GM21367 (cell line): ENCODE measurements at regions not wholly inside any gene's neighbourhood (a gene's known extent, or its start where the extent isn't known, plus 50 kb on each side); places are given as distances from the start of the nearest gene placed in this dataset.
"Not testable (repeated sequence)": the region's sequence is repeated elsewhere in the genome, so short reads cannot be mapped to it uniquely, and the experiment has no call there.

ENCODE experiments used
- ATAC-seq: cut with Tn5 transposase; IDR thresholded peaks from one replicate; pipeline ENCODE4 v1.9.1; 2021; ENCODE audit not compliant: unreplicated experiment

DNA sequence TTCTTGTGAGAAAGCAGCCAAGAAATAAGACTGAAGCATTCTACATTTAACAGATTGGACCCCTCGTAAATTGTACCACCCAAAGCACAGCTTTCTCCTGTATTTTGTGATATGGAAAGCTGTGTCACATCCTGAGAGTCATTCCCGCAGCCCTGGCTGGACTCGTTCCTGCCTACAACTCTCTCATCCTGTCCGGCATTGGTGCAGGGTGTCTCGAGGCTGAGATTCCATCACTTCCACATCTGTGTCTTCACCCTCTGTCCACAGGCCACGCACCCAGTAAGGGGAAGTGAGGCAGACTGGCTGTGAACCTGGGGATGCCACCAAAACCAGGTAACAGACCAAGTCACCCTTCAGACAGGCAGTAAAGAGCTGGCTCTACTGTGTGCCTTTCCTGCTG lies 146.2 kb upstream of the KLF6 start:
- no peak for ATAC-seq

DNA sequence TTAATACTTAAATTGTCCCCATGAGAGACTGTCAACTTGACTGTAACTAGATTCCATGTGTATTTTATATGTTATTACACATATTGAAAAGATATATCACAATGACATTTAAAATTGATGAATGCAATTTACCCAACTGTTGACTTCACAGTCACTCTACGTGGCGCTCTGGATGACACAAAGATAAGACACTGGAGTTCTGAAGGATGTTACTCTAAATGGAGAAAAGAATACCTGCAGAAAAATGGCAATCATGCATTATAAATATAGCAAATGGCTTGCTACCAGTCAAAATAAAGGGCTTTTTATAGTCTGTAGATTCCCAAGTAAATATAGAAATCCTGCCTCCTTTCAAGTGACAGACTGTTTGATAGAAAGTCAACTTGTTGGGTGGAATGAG lies 143.6 kb upstream of the KLF6 start:
- ATAC-seq: no peak

DNA sequence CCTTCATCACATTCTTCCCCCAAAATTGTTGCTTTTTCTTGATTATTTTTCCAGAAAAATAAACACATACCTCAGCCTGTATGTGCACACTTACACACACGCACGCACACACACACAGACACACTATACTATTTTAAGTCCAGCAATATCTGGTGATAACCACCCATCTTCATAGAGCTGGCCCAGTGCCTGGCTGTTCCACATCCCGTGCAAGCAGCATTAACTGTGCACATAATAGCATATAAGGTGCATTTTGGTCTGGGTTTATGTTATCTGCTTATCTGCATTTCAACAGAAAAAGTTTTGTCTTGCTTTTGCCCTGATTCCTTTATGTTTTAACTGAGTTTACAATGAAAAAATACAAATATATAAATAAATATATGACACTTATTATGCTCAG lies 143.1 kb upstream of the KLF6 start:
- ATAC-seq: no peak

DNA sequence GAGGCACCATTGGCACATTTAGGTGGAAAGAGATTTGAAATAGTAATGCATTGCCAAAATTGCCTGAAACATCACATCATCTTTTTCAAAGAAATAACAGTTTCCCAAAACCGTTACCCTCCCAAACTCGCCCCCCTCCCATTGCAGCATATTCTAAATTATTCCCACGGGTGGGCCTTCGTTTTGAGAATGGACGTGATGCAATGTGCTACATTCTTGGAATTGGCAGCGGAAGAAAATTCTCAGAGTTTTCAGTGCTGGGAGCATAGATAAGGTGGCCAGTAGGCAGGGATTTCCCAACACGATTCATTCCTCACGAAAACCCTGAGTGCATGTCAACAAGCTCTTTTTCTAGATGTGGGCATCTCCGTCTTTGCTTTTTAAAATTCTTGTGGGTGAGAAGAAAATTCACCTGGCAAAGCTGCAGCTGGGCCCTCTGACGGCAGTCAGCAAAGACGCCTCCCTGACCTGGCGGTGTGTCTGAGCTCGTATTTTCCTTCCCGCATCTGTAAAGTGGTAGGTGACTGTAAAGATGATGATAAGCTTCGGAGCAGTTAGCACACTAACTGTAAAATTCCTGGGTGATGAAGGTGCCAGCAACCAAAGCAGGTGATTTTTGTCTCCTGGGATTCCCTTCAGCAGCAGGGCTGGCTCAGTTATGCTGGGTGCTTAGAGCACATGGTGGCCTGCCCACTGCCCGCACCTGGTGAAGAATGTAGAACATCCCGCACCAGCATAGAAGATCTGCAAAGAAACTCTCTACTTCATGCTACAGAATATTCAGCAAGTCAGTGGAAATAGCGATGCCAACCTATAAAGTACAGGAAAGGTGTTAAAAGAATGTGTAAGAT lies 141.9 kb upstream of the KLF6 start:
- no peak for ATAC-seq

DNA sequence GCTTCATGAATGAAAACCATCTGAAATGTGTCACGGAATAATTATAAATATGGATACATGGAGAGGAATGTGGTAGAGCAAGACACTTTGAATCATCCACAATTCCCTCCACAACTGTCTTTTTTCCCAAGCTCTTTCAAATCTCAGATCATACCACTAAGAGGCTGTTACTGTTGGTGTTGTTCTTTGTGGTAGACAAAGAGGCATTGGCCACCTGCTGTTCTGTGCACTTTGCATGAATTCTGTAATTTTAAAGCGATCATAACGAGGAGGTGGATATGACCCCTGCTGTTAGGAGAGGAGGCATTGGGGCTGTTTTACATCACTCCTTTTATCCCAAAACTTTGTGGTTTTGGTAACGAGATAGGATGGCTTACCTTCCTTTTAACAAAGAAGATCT lies 141.2 kb upstream of the KLF6 start:
- no peak for ATAC-seq

DNA sequence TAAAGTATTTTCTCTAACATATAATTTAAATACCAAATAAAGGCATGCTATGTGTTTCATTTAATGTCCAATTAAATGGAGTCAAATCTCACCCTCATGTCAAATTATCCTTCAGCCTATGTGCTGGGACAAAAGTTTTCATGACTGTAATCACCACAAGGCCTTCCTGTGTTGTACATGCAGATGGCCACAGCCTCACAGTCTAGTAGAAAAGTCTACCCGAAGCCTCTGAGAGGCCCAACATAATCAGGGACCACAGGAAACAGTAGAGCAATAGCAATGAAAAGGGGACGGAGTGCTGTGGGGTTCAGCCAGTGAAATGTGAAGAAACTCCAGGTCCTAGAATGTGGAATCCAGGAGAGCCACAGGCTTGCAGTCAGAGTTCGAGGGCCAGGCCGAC lies 140.2 kb upstream of the KLF6 start:
- no peak for ATAC-seq

DNA sequence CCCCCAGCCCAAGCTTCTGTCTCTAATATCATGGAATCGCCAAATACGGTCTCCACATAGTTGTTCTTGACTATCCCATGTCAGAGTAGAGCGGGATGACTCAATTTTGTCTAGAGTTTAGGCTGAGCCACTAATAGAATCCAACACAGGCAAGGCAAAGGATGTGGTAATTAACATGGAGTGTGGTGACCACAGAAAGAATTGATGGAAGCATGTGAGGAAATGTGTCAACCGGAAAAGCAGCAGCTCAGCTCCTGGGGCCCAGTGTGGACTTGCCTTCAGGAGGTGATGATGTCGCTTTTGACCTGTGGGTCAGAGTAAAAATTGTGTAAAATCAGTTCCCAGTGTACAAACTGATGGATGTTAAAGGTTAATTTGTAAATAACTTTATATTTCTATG lies 139.3 kb upstream of the KLF6 start:
- ATAC-seq: no peak

DNA sequence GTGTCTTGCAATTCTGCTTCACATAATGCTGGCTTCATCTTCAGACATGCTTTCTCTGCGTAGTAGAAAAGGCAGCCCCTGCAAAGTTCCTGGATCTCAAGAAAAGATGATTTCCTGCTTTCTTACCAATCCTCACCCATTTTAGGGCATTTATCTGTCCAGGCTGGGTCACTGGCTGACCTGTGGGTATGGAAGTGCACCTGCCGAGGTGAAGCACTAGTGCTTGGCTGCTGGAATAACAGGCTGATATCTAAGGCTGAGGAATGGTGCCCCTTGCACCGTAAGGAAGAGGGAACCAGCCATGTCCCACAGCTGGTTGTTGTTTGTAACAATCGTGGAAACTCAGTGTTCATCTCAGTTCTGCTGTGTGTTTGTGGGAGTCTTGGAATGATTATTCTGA lies 138.0 kb upstream of the KLF6 start:
- ATAC-seq: no peak

DNA sequence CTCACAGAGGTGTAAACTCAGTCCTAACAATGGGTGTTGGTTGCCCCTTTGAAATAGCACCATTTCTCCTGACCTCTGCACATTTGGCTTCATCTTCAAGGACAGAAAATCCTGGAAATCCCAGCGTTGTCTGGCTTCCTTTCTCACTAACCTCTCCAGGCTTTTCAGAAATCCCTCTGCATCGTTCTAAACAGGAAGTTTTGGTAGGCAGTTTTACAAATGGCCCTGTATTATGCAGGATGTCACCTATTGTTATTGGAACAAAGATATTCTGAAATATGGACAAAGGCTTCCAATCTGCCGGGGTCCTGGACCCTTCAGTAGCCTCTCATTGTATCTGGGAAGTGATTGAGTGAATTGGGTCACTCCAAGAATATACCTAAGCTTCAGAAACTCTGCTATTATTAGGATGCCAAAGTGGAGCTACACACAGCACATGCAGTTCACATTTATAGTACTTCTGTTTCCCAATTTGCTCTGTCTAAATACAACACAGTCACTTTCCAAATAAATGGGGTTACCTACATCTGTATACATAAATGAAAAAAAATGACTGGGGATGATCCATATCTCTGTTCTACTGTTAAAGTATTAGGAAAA lies 134.8 kb upstream of the KLF6 start:
- no peak for ATAC-seq

DNA sequence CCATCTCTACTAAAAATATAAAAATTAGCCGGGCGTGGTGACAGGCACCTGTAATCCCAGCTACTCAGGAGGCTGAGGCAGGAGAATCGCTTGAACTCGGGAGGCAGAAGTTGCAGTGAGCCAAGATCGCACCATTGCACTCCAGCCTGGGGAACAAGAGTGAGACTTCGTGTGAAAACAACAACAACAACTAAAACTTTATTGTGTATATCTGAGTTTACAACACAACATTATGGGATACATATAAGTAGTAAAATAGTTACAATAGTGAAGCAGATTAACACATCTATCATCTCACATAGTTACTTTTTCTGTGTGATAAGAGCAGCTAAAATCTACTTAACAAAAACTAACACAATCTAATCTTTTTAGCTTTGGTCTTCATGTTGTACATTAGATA lies 132.4 kb upstream of the KLF6 start:
- not testable (repeated sequence) for ATAC-seq

DNA sequence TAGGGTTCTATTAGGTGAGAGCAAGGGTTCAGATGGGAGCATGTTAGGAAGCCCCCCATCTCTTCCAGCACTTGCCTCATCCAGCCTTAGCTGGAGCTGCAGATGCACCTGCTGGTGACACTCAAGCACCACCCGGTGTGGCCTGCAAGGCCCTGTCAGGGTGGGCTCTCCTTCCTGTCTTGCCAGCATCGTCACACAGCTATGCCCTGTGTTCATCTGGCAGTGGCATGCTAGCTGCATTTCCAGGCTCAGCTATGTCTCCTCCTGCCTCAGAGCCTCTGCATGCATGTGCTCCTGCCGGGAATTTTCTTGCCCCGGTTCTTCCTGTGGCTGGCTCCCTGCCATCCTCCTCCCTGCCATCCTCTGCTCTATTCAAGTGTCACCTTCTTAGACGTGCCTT lies 129.7 kb upstream of the KLF6 start:
- no peak for ATAC-seq

DNA sequence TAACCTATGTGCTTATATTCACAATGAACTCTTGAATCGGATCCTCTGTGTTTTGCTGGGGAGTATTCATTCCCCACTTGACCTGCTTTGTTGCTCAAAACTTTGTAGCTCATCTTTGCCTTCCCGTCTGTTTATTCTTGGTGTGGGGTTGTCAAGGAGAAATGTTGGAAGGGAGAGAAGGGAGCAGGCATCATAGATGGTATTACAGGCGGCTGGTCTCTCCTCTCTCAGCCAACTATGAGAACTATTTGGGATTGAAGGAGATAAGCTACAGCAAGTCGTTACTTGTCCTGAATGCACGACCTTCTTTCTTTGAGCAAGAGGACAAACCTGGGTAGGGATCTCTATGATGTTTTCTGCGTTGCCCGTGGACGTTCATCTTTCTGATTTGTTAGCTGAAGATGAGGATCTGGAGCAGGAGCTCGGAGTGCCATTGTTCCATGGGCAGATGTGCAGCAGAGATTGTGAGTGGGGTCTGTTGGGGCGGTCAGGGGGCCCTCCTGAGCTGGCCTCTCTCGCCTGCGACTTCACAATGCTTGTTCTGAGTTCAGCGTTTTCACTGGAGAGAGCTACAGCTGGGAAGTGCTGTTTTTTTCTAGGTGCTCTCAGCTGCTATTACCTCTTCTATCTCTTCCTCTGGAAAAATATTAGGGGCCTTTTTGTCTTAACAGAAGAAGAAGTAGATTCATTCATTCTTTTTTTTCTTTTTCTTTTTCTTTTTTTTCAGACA lies 126.9 kb upstream of the KLF6 start:
- no peak for ATAC-seq

DNA sequence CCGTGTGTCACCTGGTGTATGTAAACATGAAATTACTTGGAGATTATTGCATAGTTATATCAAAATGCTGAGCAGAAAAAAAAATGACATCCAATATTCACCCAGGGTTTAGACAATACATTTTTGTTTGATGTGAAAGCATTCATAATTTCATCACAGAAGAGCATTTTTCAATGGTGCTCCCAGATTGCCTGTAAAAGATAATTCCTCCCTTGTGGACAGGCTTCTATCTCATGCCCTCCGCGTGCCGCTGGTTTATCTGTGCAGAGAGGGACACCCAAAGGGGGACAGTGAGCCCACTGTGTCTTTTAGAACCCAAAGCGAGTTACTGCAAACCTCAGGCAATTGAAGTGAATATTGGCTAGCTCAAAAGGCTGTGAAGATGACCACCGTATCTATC lies 126.2 kb upstream of the KLF6 start:
- no peak for ATAC-seq

DNA sequence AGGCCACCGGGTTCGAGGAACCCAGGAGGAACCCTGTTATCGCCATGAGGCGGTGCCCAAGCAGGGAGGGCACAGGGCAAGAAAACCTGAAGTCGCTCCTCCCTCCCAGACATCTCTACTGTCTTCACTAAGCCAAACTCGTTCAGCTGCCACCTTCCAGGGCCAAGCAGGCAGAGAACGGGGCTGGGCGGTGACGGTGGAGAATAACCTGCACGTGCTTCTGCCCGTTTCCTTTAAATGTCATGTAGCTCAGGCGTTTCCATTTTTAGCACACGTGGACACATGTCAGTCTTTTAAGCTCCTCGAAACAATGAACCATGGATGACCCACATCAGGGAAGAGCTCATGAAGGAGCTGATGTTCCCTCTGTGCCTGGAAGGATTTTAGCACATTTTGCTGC lies 124.3 kb upstream of the KLF6 start:
- no peak for ATAC-seq

DNA sequence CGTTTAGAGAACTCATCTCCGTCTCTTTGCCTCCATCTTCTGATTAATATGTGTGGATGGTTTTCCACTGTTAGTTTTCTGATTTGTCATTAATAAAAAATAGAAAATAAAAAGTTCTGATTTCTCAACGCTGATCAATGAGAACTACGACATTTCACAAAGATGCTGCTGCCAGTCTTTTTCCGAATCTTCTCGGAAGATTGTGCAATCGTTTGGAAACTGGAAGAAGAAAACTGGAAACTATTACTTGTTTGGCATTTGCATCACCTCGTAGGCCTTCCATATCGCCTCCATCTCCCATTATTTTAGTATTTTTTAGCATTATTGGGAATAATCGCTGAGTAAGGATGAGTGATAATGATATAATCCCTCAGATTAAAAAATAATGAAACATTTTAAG lies 123.2 kb upstream of the KLF6 start:
- ATAC-seq: no peak

DNA sequence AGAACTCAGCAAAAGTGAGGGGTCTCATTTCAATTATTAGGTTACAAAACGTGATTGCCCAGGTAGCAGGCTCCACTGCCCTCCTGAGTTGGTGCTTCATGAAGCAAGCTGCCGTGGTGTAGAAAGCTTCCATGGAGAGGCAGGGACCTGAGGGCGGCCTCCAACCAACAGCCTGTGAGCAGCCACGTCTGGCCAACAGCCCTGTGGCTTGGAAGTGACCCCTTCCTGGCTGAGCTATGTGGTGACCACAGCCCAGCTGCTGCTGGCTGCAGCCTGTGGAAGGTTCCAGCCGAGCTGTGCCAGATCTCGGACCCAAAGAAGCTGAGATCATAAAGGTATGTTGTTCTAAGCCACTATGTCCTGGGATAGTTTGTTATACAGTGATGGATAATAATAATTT lies 122.5 kb upstream of the KLF6 start:
- no peak for ATAC-seq

DNA sequence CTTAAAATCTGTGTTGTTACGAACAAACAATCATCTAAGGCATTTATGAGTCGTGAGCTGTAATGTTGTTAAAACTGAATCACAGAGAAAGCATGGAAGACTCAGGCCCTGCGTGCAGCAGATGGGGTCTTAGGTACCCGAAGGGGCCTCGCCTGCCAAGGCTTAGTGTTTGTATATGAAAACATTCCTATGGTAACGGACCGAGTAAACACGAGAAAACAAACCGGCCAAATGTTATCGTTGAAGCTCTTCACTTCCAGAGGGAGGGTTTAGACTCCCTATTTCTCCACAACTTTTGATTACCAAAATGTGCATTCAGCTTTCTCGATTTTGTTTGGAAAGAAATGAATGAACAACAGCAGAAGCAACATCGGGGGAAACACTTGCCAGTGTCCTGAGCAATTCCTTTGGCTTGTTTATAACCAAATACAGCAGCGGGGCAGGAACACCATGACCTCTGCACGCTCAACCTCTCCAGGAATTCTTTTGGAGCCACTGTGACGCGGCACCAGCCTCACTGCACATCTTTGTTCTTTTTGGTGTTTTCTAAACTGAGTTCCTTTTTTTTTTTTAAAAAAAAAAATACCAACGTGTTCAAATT lies 121.6 kb upstream of the KLF6 start:
- ATAC-seq: no peak

DNA sequence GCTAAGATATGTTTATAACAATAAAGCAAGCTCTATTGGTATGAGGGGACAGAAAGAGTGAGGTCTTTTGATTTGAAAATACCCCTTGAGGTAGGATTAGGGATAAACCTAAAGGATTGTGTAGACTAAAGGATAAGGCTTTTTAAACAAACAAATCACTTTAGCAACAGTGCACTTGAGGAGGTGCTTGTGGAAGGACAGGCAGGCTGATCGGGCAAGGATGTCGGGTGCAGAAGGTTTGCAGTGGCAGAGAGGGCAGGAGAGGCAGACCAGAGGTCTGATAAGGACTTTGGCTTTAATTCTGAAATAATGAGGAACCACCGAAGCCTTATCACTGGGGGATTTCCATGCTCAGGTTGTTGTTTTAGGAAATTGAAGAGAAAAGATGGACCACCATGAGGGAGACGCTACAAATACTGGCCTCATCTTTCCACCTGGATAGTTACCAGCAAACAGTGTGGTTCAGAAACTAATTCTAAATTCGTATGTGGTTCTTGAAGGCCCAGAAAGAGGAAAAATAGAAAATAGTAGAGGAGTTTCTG lies 119.5 kb upstream of the KLF6 start:
- no peak for ATAC-seq

DNA sequence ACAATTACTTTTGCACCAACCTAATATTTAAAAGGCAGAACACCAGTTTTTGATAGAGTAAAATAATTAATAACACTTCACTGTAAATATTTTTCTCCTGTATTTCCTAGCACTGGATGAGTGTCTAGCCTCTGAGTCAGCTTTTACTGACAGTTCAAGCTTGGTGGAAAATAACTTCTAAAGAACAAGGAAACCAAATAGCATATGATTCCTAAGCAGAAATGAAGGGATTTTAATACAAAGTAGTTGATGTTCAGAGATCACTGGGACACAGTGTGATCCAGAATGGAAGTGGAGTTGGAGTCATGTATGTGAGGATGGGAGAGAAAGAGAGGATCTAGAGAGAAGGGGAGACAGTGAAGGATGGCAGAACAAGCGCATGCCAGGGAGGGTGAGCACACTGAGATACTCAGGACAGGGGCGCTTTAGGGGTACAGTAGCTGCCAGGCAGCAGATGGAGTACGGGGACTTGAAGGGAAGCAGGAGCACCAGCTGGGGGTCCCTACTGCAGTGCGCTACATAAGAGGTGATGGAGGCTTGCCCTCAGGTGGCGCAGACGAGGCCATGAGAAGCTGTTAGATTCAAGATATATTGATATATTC lies 117.9 kb upstream of the KLF6 start:
- peak; percentile 18 for ATAC-seq

DNA sequence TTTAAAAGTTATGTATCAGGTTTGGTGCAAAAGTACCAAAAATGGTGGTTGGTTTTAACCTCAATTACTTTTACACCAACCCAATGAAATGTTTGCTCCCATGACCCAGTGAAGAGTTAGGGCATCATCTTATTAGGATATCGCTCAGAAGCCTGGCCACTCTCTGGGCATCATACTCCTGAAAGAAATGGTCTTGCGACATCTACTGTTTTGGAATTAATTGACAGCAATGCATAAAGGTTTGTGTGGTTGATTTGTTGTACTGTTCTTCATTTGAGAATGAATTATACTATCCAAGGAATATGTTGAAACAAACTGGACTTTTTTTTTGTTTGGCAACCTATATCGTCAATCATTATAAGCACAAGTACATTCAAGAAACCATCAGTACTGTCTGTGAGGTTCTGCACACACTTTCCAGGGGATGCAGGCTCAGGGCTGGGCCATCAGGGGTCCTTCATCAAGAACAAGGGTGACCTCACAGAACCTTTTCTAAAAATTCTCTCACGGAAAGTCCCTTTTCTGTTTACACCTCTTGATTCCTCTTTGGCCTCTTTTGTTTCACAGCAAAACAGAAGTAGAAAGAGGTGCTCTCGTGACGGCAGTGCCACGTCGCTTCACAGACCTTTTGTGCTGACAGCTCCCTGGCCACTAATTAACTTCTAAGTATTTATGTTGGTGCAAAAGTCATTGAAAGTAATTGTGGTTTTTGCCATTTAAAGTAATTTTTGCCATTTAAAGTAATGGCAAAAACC lies 117.2 kb upstream of the KLF6 start:
- peak; percentile 86 for ATAC-seq
